ENCODE measurements at regions not wholly inside any gene's neighbourhood (a gene's known extent, or its start where the extent isn't known, plus 50 kb on each side); places are given as distances from the start of the nearest gene placed in this dataset.
A peak's percentile ranks its signal among the peaks of the same experiment; 100 is the strongest.
"Not testable (repeated sequence)": the region's sequence is repeated elsewhere in the genome, so short reads cannot be mapped to it uniquely, and the experiment has no call there.

GRCh38 chr4:1573830-1574459 lies 110.2 kb downstream of the FAM53A start:
- intact Hi-C loops (cut with DNase I), result no loop called here
- peak; percentile 55 for DNase-seq (ENCODE audit: low spot score)

DNA sequence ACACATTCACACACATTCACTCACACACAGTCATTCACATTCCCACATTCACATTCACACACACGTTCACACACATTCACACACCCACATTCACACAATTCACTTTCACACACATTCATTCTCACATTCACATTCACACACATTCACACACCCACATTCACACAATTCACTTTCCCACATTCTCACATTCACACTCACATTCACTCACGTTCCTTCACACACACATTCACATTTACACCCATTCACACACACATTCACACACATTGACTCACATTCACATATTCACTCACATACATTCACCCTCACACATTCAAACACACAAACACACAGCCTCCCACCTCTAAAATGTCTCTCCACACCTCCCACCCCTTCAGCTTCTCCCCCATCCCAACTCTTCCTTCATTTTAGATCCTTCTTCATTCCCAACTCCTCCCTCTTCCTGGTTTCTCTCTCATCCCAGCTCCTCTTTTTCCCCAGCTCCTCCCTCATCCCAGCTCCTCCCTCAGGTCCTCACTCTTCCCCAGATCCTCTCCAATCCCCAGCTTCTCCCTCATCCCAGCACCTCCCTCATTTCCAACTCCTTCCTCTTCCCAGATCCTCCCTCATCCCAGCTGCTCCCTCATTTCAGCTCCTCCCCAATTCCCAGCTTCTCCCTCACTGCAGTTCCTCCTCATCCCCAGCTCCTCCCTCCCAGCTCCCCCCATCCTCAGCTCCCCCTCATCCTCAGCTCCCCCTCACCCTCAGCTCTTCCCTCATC lies 111.0 kb downstream of the FAM53A start:
- intact Hi-C loops (cut with DNase I), result no loop called here
- DNase-seq (ENCODE audit: low spot score), result peak; percentile 5

- peak; percentile 60 for DNase-seq (ENCODE audit: low spot score)
Measured at GRCh38 chr4:1572521-1572920, 111.6 kb downstream of the FAM53A start.

DNA sequence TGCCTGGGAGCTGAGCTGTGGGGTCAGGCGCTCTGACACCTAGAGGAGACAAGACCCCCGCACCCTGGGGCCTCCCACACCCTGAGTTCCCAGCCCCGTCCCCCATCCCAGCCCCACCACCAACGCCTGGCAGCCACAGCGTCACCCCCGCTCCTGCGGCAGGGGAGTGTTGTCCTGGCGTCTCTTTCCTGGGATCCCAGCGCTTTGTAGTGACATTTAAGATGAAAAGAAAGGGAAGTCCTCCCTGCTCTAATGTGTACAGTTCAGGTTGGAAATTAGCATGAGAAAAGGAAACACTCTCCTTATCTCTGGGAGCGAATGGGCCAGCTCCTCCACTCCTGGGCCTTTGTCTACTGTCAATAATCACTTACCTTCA lies 112.1 kb downstream of the FAM53A start:
- DNase-seq (ENCODE audit: low spot score), result peak; percentile 58
- intact Hi-C loops (cut with DNase I), result no loop called here

More at GRCh38 chr4:1572521-1572920, 111.6 kb downstream of the FAM53A start:
- intact Hi-C loops (cut with DNase I), result no loop called here

DNA sequence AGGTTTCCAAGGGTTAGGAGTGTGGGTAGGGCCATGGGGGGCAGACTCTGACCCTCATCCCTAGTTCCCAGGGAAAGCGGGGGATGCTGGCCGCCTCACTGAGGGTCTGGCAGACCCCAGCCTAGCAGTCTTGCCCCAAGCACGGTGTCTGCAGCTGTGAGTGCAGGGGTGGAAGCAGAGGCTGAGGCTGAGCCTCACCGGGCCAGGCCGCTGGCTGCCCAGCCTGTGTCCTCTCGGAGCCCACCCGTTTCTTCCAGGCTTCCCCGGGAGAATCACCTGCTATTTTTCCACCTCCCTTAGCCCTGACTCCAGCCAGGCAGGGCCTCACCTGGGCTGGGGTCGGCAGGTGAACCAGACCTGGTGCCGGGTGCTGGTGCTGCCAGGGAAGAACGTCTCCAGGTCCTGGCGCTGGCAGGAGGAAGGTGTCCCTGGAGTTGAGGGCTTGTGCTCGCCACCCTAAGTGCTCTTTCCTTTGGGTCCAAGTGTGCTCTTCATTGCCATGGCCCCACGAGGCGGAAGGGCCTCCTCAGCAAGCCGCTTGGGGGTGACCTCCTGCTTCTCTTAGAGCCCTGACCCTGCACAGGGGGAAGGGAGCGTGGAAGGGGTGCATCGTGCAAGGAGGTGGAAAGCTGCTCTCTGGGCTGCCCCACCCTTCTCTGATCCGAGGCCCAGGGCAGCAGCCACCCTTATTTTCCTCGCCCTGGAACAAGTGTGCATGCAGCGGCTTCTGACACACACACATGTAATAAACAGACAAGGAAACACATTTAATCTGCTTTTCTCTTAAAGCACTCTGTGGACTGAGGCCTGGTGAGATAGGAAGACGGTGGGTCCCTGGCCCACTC lies 112.7 kb downstream of the FAM53A start:
- peak; percentile 73 for DNase-seq (ENCODE audit: low spot score)
- intact Hi-C loops (cut with DNase I), result no loop called here

DNA sequence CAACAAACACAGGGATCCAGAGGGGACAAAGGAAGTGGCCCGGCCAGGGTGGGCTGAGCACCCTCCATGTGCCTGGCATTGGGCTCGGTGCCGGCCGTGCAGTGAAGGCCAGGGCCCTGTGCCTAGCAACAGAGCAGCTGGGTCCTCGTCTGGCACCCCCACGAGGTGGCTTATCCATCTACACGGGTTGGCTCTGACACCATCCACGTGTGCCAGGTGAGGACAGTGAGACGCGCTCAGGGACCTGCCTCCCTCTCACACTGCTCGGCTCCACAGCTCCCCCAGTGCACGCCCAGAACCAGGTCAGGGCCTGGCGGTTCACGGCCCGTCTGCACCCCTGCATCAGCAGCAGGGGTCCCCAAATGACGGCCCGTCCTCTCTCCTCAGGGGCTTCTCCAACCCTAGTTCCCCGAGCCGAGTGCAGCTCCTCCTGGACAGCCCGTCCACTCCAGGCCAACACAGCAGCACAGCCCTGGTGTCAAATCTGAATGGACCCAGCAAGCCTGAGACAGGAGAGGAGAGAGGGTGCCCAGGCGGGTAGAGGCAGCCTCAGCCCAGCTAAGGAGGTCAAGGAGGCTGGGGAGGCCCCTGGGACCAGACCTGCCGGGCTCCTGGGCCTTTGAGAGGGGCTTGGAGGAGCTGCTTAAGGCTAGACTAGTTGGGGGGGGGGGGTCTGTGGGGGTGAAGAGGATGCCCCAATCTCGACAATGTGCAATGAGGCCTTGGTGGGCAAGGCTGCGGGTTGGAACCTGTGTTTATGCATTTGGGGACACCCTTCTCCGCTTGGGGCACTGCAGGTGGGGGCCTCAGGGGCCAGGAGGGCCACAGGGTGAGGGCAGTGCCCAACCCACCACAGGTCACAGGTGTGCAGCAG lies 113.6 kb downstream of the FAM53A start:
- intact Hi-C loops (cut with DNase I), result no loop called here
- DNase-seq (ENCODE audit: low spot score), result peak; percentile 73

GRCh38 chr4:1569461-1570151 lies 114.5 kb downstream of the FAM53A start:
- DNase-seq (ENCODE audit: low spot score), result peak; percentile 75
- intact Hi-C loops (cut with DNase I), result no loop called here

DNA sequence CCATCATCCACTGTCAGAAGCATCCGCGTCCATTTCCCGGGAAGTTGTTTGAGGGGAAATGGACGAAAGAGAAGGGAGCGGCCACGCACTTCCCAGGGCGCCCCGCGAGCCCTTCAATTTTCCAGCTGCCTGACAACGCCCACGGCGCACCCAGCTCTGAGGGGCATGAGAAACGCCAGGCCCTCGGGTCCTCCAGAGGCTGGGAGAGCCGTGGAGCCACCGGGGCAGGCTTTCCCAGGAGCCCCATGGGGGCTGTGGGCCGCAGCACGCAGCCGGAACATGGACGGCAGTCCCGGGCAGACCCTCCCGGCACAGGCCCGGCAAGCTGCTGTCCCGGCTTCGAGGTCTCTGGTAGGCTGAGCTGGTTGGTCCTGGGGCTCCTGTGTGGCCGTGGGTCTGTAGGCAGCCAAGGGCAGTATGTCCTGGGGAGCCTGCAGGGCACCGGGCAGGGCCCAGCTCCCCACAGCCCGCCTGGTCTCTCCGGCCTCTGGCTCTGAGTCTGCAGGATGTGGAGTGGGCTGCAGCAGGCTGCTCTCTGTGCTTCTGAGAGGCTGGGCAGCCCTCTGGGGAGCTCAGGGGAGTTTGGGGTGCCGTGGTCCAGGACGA lies 115.2 kb downstream of the FAM53A start:
- intact Hi-C loops (cut with DNase I), result no loop called here
- DNase-seq (ENCODE audit: low spot score), result peak; percentile 55

DNA sequence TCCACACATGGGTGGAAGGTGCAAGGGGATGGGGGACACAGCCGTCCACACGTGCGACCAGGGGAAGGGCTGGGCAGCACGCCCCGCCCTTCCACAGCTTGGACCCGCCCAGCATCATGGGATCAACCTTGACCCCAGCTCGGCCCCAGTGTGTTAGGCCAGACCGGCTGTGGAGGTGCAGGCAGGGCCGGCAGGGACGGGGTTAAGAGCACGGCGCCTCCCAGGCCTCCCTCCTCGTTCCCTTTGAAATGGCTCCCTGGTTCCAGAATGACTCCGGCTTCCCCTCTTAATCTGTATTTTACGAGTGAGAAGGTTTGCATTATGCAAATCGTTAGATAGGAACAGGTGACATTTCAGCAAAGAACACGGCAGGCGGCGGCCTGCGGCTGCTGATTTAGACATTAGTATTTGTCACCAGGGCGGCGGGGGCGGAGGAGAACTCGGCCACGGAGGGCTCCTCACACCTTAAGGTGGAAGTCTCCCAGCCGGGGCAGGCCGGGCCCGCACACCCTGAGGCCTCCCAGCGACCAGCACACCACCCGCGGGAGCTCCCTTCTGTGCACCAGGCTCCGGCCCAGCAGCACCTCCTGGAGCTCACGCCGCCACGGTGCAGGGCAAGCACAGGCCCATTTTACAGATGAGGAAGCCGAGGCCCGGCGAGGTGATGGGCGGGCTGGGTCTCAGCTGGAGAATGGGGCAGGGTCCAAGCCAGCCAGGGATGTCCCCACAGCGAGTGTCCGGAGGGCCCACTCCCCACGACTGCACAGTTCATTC lies 116.1 kb downstream of the FAM53A start:
- DNase-seq (ENCODE audit: low spot score), result peak; percentile 80

GRCh38 chr4:1567519-1567807 lies 116.7 kb downstream of the FAM53A start:
- DNase-seq (ENCODE audit: low spot score), result peak; percentile 73
- intact Hi-C loops (cut with DNase I), result no loop called here

More for the DNA sequence above, 116.1 kb downstream of the FAM53A start:
- intact Hi-C loops (cut with DNase I), result no loop called here

- intact Hi-C loops (cut with DNase I), result no loop called here
- peak; percentile 63 for DNase-seq (ENCODE audit: low spot score)
Measured at GRCh38 chr4:1566838-1567518, 117.1 kb downstream of the FAM53A start.

- DNase-seq (ENCODE audit: low spot score); intact Hi-C loops (cut with DNase I): not testable (repeated sequence)
Measured at GRCh38 chr4:1566301-1566837, 117.7 kb downstream of the FAM53A start.

DNA sequence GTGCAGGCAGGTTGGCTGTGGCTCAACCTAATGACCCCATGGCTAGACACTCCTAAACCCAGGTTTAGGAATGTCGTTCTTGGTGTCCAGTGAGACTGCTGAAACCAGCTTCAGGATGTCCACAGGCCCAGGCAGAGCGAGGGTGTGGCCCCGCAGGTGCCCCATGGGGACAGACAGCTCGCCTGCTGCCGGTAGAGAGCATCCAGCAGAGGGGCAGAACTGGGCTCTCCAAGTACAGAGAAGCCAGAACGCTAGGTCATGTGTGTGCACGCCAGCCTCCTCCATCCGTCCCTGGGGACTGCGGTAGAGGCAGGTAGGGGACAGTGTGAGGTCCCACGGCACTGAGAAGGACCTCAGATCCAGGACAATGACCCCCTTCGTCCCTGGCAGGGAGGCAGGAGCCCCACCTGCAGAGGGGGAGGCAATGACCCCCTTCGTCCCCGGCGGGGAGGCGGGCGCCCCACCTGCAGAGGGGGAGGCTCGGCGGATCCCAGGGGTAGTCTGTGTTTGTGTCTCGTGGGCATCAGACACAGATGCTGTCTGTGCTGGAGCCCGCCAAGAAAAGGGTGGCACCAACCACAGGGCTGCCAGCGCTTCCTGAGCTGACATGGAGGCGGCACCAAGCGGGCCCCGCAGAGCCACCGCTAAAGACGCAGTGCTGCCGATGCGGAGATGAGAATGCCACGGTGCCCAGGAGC lies 118.4 kb downstream of the FAM53A start:
- intact Hi-C loops (cut with DNase I), result no loop called here
- DNase-seq (ENCODE audit: low spot score), result peak; percentile 71

GRCh38 chr4:1564535-1565375 lies 119.4 kb downstream of the FAM53A start:
- peak; percentile 72 for DNase-seq (ENCODE audit: low spot score)
- intact Hi-C loops (cut with DNase I), result no loop called here

DNA sequence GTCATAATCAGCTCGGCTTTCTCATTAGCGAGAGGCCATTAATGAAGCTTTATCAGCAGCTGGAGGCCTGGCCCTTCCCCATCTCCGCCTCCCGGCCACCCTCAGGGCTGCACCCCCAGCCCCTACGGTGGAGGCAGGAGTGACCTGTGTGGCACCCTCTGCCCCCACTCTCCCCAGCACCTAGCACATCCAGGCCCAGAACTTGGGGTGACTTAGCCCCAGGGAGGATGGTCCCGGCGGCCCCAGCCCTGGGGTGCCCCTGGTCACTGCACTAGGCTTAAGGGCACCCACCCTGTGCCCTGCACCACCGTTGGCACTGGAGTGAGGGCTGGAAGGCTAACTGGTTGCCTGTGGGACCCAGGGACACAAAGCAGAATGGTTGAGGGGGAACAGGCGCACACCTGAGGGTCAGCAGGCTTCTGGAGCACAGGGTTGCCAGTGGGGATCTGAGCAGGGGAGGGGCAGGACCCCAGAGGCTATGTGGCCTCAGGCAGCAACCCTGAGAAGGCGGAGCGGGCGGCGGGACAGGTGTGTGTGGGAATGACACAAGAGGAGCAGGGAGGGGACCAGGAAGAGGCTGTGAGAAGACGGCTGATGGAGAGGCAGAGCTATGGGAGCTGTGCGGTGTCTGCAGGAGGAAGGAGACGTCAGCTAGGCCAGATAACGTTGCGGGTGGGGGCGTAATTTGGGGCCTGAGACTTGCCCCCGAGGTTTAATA lies 120.2 kb downstream of the FAM53A start:
- DNase-seq (ENCODE audit: low spot score), result no peak
- intact Hi-C loops (cut with DNase I), result no loop called here

Data from posterior vena cava (tissue), 2 donors.